ENCODE measurements at regions not wholly inside any gene's neighbourhood (a gene's known extent, or its start where the extent isn't known, plus 50 kb on each side); places are given as distances from the start of the nearest gene placed in this dataset.

DNA sequence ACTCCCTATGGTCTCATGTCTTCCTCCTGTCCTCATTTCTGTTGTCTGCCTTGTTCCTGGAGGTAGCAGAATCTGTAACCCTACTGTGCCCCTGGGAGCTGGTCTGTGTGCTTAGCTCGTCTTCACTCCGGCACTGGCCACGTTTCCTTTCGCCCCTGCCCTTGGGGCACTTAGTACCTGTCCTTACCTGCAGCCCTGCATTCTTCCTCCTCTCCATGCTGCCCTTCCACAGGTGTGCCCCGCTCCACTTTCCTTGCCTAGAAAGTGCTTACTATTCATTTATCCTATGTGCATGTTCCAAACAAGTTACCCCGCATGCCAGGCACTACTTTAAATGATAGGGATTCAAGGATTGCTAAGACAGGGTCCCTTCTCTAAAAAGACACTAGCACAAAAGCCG lies 199.9 kb upstream of the ZMIZ1 start:
- no peak for DNase-seq

DNA sequence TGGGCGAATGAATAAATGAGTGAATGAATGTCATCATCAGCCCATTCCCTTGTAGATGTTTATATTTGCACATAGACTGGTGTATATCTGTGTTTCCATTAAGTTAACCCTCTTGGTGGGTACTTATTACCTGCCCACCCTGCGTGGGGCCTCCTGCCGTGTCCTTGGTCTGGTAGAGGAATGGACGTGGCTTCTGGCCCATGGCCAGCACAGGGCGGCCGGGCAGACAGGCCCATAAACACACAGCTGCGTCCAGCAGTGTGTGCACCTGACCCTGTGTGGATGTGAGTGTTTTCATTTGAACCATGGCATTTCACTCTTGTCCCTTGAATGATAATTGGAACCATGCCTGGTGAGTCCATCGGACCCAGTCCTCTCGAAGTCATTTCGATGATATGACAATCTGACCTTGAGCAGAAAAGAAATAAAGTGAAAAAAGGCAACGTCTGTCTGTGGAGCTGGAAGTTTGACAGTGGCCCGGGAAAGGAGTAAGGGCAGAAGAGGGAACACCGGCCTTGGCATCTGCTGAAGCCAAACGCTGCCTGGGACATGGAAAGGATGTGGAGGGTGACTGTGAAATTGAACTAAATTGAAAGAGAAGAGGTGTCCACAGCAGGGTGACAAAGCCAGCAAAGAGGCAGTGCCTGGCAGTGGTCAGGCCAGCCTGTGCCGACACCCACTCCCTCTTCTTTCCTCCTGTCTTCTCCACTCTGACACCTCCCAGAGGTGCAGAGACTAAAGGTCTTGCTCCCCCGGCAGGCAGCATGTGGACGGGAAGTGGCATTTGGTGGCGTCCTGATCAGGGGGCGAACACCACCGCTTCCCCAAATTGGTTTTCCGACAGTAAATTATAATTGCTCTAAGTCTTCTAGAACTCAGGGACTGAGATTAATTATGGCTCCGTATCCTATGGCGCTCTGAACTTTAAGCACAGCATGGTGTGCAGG lies 199.0 kb upstream of the ZMIZ1 start:
- no peak for DNase-seq

DNA sequence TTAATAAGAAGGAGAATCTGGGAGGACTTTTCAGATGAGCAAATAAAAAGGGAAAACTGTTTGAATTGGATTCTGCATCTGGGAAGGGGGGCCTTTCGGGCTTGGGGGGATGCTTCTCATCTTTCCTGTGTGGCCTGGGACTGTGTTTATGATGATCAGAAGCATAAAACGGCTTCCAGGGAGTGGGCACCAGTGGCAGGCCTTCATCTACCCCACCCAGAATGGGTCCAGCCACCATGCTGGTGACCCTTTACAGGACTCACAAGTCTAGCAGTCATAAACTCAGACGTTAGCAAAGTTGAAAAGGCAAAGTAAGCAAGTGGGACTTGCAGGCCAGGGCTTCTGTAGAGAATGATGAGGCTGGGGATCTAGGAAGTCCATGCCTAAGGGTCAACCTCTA lies 198.3 kb upstream of the ZMIZ1 start:
- no peak for DNase-seq

DNA sequence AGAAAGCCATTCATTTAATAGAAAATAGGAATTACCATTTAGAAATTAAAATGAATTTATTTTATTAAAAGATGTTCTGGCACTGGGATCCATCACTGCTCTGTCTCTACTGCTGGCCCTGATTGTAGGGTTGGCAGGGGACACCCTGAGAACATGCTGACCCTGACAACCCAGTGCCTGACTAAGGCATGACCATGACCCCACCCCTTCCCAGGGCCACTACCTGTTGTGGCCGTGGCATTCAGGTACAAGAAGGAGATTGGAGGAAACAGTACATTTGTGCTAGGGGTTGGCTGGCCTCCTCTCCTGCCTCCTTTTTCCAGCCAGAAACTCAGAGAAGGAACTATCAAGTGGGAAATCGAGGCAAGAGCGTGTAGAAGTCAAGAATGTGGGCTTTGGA lies 197.0 kb upstream of the ZMIZ1 start:
- DNase-seq, result no peak

DNA sequence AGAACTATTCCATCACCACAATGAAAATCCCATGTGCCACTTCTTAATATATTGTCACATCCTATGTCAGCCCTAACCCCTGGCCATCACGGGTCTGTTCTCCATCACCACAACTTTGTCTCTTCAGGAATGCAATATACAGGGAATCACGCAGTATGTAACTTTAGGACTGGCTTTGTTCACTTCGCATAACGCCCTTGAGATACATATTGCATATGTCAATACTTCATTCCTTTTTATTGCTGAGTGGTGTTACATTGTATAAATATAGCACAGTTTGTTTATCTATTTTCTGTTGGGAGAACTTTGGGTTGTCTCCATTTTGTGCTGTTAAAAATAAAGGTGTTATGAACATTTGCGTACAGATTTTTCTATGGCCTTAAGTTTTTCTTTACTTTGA lies 195.4 kb upstream of the ZMIZ1 start:
- DNase-seq, result no peak

DNA sequence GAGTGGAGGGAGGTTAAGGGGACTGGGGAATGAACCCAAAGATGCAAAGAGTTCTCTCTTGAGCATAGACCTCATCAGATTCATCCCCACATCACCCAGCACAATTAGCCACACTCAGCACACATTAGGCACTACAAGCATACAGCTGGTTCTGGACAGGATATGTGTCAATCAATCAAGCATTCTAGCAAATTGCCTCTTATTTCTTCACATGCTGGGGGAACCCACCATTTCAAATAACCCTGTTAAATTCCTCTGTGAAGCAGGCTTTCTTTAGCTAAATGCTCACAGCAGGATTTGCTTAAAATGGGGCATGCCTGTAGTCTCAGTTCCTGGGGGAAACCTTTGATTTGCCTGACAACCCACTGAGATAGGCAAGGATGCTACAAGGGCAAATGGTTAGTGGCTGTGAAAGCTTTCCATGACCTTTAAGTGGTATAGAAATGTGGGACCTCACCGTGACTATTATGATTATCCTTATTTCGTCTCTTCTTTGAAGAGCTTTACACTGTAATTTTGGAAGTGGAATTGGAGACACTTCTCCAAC lies 193.4 kb upstream of the ZMIZ1 start:
- DNase-seq, result no peak

DNA sequence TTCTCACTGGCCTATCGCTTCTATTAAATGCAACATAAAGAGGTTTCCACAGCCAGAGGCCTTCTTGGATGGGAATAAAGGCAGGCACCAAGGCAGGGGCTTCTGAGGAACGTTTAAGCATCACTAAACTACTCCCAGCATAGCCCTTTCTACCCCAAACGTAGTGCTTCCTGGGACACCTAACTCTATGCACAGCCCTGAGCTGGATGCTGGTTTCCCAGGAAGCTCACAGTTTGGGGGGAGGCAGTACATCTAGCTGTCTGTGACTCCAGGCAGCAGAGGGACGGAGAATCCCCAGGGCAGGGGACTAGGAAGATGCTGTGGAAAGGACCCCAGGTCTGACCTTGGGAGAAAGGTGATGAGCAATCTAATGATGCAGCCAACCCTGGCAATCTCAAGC lies 192.8 kb upstream of the ZMIZ1 start:
- DNase-seq, result no peak

DNA sequence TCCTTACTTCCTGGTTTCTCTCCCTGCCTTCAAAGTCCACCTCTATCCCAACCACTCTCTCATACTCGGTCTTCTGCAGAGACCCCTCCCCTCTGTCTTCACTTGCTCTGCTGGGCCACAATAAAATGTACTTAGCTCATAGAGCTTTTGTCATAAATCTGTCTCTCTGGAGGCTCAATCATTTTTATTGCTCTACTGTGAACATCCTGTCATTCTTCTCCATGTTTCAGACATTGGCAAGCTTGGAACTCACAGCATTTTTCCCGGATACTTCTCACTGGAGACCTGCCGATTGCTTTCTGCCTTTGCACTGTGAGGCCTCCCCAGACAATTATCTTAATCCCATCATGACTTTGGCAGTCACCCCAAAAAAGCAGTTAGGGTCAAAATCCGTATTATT lies 192.3 kb upstream of the ZMIZ1 start:
- no peak for DNase-seq

DNA sequence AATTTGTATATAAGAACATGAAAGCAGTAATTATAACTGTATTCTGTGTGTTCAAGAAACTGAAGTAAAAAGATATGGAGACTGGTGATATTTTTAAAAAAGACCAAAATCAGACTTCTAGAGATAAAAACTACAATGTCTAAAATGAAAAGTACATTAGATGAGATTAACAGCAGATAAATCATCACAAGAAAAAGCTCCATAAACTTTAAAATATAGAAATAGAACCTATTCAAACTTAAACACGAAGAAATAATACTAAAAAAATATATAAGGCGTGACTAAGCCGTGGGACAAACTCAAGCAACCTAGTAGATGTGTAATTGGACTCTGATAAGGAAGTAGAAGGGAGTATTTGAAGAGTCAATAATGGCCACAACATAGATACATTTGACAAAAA lies 189.1 kb upstream of the ZMIZ1 start:
- no peak for DNase-seq

DNA sequence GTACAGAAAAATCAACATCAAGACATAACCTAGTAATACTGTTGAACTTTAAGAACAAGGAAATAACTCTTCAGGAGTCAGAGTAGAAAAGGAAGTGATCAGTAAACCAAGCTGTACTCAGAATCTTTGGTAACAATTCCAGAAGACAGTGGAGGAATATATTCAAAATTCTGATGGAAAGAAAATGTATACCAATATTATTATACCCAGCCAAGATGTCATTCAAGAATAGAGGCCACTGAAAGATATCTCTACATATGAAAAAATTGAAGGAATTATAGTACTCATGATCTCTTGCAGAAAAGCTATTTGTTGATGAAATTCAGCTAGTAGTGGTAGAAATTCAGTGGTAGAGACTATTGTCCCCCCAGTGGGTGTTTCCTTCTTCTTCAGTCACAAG lies 182.6 kb upstream of the ZMIZ1 start:
- no peak for DNase-seq

DNA sequence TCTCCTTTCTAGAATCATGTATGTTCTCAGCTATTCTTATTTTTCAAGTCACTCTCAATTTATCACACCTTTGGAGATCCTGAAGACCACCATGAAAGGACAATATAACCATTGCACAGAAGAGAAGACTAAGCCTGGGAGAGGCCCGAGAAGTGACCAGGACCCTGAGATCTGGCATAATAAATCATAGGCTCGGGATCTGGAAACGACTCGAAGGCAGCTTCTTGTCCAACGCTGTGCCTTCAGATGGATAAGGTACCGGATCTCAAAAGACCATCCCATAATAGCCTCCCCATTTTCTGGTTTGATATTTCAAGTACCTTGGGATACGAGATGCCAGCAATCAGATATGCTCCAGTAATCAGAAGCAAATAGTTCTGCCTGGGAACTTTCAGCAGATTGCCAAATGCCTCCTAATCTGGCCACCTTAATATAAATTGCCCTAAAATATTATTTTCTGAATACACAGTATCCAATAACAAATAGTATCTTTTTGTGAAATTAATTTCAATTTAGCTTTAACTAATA lies 179.2 kb upstream of the ZMIZ1 start:
- DNase-seq, result no peak

DNA sequence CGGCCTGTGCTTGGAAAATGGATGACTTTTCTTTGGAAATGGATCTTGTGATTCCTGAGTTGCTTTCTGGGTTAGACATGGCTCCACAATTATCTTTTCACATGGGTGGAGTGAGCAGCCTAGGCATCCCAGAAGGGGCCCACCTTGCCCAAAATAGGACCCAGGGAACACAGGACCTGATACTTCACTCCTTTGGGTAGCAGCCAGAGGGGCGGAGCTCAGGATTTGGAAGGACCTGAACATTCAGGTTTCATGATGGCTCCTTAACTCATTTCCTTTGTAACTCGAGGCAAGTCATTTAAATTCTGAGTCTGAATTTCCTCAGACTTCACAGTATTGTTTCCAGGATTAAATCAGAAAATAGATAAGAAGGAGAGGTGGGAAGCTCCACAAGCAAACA lies 178.3 kb upstream of the ZMIZ1 start:
- no peak for DNase-seq

DNA sequence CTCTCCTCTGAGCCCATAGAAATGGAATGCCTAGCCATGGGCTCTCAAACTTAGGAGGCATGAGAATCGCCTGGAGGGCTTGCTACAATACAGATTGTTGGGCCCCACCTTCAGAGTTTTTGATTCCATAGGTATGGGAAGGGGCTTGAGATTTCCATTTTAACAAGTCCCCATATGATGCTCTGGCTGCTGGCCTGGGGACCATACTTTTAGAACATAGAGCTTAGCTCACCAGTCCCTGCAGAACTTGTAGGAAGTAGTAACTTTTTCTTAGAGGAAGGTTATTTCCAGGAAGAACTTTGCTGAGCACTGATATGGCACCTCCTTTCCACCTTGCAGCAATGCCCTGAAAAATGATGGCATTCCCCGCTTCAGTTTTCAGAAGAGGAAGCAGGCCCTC lies 177.0 kb upstream of the ZMIZ1 start:
- DNase-seq, result no peak

DNA sequence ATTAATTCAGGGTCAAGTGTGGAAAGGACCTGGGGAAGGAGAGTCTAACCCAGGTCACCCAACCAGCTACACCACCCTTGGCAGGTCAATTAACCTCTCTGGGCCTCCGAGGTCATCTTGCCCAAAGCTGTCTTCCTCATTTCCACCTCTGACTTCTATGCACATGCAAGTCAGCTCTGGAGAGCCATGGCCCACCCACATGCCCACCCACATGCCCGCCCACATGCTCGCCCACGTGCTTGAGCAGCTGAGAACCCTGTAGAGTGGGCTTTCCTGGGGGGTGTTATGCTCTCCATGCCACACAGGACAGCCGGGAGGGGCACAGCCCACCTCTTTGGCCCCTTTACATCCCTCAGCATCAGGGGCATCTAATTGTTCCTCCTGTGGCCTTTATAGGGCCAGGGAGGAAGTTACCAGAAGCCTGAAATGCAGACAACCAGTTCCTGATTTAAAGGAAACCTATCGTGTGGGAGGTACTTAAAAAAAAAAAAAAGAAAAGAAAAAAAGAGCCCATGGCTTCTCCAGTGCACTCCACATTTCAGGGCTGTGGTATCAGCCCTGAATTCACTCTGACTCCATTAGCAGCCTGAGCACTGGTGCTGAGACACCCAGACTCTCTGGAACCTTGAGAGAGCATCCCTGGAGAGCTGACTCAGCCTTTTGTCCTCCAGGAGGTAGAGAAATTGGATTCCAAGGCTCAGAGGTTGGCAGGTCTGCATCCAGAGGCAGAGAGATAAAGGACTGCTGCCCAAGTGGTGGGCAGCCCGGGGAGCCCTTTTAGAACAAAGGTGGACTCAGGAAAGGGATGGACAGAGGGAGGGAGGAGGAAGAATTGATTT lies 176.2 kb upstream of the ZMIZ1 start:
- DNase-seq, result peak in 1 of 2 donors; percentile 24

DNA sequence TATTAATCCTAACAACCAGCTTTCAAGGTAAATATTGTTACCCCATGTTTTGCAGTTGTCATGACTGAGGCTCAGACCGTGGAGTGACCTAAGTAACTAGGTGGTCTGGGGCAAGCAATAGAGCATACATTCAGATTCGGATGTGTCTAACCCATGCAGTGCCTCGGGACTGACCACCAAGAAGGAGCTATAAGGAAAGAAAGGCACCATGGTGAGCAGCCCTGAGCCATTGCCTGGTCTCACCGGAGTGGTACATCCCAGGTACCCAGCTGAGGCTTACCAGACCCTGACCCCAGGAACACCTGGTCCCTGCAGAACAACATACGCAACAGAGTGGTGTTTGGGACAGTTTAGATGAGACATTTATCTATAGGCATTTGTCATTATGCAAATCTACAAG lies 175.5 kb upstream of the ZMIZ1 start:
- DNase-seq, result no peak

DNA sequence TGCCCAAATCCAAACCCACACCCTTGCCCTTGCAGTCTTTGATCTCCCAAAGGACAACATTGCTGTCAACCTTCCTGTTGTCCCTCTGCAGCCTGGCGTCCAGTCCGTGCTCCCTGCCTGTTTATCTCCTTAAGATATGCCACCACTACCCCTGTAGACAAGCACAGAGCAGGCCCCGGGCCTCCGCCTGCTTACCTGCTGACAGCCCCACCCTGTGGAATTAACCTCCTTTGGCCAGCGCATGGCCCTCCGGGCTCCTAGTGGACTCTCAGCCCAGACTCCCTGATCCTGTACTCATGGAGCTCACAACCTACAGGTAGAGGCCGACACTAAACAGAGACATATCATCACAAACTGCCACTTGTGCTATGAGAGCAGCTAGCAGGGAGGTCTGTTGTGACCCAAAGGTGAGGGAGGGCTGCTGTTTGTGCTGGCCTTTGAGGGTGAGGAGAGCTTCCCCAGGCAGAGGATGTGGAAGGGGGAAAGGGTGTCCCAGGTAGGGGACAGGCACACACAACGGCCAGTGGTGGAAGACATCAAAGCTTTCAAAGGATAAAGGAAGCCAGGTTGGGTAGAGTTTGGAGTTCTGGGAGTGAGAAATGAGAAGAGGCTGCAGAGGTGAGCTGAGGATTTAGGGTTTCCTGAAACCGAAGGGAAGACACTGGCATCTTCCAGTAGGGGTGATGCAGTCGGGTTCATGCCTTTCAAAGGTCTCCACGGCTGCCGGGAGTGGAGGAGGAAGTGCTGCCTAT lies 174.5 kb upstream of the ZMIZ1 start:
- no peak for DNase-seq

DNA sequence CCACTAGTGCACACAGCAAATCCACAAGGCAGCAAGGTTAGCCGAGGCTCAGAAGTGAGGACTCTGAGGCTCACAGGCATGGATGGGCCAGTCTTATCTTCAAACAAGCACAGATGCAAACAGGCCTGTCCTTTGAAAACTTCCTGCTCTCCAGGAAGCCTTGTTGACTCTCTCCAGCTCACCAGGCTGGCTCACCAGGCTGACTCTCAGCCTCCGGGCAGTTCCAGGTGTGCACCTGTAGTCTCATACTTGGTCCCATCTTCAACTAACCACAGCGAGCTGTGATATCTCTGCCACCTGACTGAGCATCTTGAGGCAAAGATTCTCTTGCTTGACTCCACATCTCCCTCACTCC lies 173.9 kb upstream of the ZMIZ1 start:
- no peak for DNase-seq

DNA sequence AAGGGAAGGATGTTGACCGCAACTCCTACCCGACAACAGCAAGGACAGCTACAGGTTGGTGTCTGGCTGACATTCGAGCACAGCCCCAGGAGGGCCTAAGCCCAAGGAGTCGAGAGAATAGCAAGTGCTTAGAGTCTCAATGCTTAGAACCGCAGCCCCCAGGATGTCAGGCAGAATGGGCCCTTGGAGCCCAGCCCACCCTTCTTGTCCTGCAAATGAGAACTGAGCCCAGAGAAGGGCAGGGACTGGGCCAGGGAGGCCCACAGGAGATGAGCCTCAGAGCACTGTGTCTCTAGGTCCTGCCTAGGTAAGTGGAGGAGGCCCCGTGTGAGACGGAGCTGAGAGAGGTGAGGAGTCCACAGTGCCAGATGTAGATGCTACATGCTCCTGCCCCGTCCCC lies 173.3 kb upstream of the ZMIZ1 start:
- DNase-seq, result no peak

DNA sequence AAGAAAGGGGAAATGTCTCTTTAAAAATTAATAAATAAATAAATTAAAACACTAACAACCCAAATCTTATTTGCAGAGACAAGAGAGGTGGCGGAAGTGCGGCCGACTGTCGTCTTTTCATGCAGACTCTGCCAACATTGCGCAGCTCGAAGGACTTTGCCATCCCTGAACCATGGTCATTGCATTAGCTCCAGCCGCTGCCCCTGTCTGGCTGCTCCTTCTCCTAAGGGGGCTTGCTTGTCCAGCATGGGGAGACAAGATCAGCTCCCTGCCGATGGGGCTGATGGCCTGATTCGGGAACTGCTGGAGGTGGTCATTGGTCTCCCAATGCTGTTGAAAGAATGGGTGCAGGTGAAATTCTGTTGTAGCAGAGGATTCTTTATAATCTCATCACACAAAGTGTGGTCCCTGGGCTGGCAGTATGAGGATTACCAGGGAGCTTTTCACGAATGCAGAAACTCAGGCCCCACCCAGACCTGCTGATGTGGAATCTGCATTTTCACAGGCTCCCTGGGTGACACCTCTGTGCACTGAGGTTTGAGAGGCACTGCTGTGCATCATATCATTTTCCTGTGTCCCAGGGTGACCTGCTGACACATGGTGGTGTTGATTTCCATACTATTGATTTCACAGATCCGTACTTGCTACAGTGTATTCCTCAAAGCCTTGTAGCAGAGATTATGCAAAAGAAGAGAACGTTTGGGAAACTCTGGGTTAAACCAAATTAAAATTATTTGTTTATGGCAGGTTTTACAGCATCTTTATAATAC lies 172.4 kb upstream of the ZMIZ1 start:
- DNase-seq, result no peak

DNA sequence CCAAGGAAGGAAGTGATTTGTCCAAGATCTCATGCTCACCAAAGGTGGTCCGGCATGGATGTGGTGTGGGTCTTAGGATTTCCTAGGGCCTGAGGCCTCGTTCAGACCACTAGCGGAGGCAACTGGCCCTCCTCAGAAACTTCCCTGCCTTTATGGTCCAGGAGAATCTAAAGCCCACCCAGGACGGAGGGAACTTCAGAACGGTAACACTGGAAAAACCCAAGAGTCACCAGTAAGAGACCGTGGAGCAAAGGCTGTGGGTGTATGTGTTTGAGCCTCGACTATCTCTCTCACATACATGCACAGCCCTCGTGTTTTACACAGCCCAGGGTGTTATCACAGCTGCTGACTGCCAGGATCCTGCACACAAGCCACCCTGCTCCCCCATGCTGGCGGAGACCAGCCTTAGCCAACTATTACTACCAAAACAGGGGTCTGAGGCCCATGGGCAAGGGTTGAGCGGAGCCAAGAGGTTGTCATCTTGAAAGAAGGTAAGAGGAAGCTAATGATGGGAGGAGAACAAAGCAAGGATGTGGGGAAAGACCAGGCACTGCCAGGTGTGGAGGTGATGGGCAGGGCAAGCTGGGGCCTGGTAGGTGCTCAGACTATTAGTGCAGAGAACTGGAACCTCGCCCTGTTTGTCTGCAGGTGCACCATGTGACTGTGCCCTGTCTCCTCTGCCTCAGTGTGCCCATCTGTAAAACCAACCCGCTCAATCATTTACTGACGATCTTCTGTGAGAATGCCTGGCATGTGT lies 170.2 kb upstream of the ZMIZ1 start:
- DNase-seq, result no peak

DNA sequence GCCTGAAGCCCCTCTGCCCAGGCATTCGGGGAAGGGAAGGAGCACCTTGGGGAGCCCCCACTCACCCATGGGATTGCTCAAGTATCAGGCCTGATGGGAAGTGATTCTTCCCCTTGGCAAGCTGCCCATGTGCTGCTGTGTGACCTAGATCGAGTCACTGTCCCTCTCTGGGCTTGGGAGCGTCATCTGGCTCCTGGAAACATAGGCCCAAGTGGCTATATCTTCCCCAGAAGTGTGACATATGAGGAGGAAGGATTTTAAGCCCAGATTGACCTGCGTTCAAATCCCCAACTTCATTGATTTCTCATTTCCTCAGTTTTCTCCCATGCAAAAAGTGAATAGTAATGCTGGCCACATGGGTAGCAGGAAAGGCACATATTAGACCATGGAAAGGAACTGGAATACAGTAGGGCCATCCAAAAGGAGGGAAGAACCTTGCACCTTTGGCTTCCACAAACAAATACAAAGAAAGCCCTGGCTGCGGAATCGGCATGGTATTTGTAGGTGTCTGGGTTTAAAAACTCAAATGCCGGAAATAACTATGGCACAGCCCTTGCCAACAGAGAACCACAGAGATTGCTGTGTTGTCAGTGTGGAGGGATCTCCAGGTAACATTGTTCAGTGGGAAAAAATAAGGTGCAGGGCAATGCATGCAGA lies 169.5 kb upstream of the ZMIZ1 start:
- DNase-seq, result no peak
